ENCODE measurements at regions not wholly inside any gene's neighbourhood (a gene's known extent, or its start where the extent isn't known, plus 50 kb on each side); places are given as distances from the start of the nearest gene placed in this dataset.

GRCh38 chr16:55145771-55146603 lies 178.0 kb upstream of the IRX6 start:
- H3K79me1 ChIP-seq (ENCODE audit: low read depth in 1 of 2, low read length in 2 of 2), result no peaks in the 10 kb centered on the region
- no peak for DNase-seq
- H3K9me1 ChIP-seq (ENCODE audit: insufficient read depth, low read length), result no peaks in the 10 kb centered on the region
- no peak overlapping the region for H3K27ac ChIP-seq (ENCODE audit: insufficient read depth, low read length)
- no peak overlapping the region for H3K18ac ChIP-seq (ENCODE audit: low read depth, low read length)
- no peaks in the 10 kb centered on the region for H3K4me1 ChIP-seq (ENCODE audit: control insufficient read depth, insufficient read depth, low read length)
- H2AFZ ChIP-seq (replicated peaks; ENCODE audit: low read length, poor library complexity), result no peak overlapping the region
- no peaks in the 10 kb centered on the region for H3K36me3 ChIP-seq (ENCODE audit: control insufficient read depth, insufficient read depth, low read length)
- no peak overlapping the region for H2AK5ac ChIP-seq (ENCODE audit: low read depth, low read length)
- intact Hi-C loops (cut with micrococcal nuclease) (no loop called here), in situ Hi-C loops (cut with MboI; ENCODE audit: low sequenced_read_pairs) (no loop called here), dilution Hi-C loops (cut with HindIII; ENCODE audit: low sequenced_read_pairs, unreplicated experiment) (no loop called here)
- H2BK5ac ChIP-seq (ENCODE audit: low read depth, low read length, poor library complexity, severe bottlenecking), result no peak overlapping the region
- no peaks in the 10 kb centered on the region for H4K20me1 ChIP-seq (ENCODE audit: insufficient read depth, low read length)
- H3K4ac ChIP-seq (ENCODE audit: low read depth, low read length), result no peak overlapping the region
- BruUV-seq (replicated peaks), result no TSS peak
- H4K8ac ChIP-seq (ENCODE audit: low read depth in 2 of 2, low read length in 2 of 2), result no peak overlapping the region
- no peak overlapping the region for H2BK15ac ChIP-seq (ENCODE audit: low read depth, low read length)
- no peak overlapping the region for H3K4me2 ChIP-seq (ENCODE audit: low read depth, low read length)
- H4K91ac ChIP-seq (ENCODE audit: insufficient read depth, low read depth, low read length), result no peak overlapping the region
- H3K23ac ChIP-seq (ENCODE audit: low read depth, low read length), result no peak overlapping the region
- H4K5ac ChIP-seq (ENCODE audit: low read depth, low read length), result no peak overlapping the region
- H3K56ac ChIP-seq (ENCODE audit: extremely low read depth, insufficient read depth, low read length), result no peak overlapping the region
- no peak for TF ChIP-seq RCOR1 (IDR thresholded peaks at IDR 0.05; ENCODE audit: insufficient replicate concordance, low read length)
- no peak for TF ChIP-seq CHD1 (IDR thresholded peaks at IDR 0.05; ENCODE audit: low read depth, low read length)
- TF ChIP-seq POLR2A (IDR thresholded peaks at IDR 0.05; ENCODE audit: low read depth, low read length), result no peak
- no peak for TF ChIP-seq ELK1 (IDR thresholded peaks at IDR 0.05; ENCODE audit: borderline replicate concordance, low read depth, low read length)
- no peak for TF ChIP-seq RFX5 (IDR thresholded peaks at IDR 0.05; ENCODE audit: low read depth, low read length)
- TF ChIP-seq SMC3 (IDR thresholded peaks at IDR 0.05; ENCODE audit: low read depth, low read length), result no peak
- TF ChIP-seq RAD21 (IDR thresholded peaks at IDR 0.05; ENCODE audit: low read length), result no peak
- no peak for TF ChIP-seq FOS (IDR thresholded peaks at IDR 0.05; ENCODE audit: low read depth, low read length)
- no peak for TF ChIP-seq MAZ (IDR thresholded peaks at IDR 0.05; ENCODE audit: borderline replicate concordance, low read depth, low read length)
- TF ChIP-seq MXI1 (IDR thresholded peaks at IDR 0.05; ENCODE audit: borderline replicate concordance, low read depth, low read length), result no peak
- TF ChIP-seq MAFK (IDR thresholded peaks at IDR 0.05; ENCODE audit: low read depth, low read length), result no peak
- H2BK120ac ChIP-seq (ENCODE audit: low read depth, low read length), result no peak overlapping the region
- H3K14ac ChIP-seq (replicated peaks; ENCODE audit: low read depth, low read length), result no peak overlapping the region
- no peak overlapping the region for H2AK9ac ChIP-seq (replicated peaks; ENCODE audit: low read depth, low read length, poor library complexity)
- ATAC-seq (ENCODE audit: low read depth), result no peak
- no peak overlapping the region for H3K4me3 ChIP-seq (ENCODE audit: insufficient read depth, low read depth, low read length)
- no peak overlapping the region for H2BK20ac ChIP-seq (ENCODE audit: low read depth, low read length)
- ChIA-PET POLR2A (ENCODE audit: unreplicated experiment) (no interaction called here), CTCF (no interaction called here)
- peaks cover 4% of the 10 kb centered on the region; the same call in 1 of the 2 replicates for H3K9me3 ChIP-seq (ENCODE audit: control insufficient read depth, insufficient read depth, low read length)
- no peak overlapping the region for H3K9ac ChIP-seq (ENCODE audit: low read depth, low read length)
- no peaks in the 10 kb centered on the region for H3K27me3 ChIP-seq (ENCODE audit: control insufficient read depth, insufficient read depth, low read length)
- no CpG with 5 or more reads among the region's 2 CpGs for WGBS, 2 experiments (ENCODE audit: extremely low coverage in 2 of 2, insufficient read length in 1 of 2)

All from IMR-90 (cell line).